SK-N-SH treated with all-trans-retinoic acid at 6 μM for 48 hours (cell line): ENCODE measurements at regions not wholly inside any gene's neighbourhood (a gene's known extent, or its start where the extent isn't known, plus 50 kb on each side); places are given as distances from the start of the nearest gene placed in this dataset.

Source experiments
- CSDC2 ChIP-seq: fragments of 250-450 bp; sonication (Bioruptor Pico); IDR thresholded peaks from 2 replicates; pipeline ENCODE4 v1.5.0; 2020; ENCODE audit warnings: mild to moderate bottlenecking, moderate library complexity
- ISL1 ChIP-seq: fragments of 250-450 bp; sonication (Bioruptor Pico); IDR thresholded peaks from 2 replicates; pipeline ENCODE4 v2.1.2; 2022; ENCODE audit warnings: mild to moderate bottlenecking, moderate library complexity
- RARB ChIP-seq: fragments of 250-450 bp; sonication (Bioruptor Pico); IDR thresholded peaks from 2 replicates; pipeline ENCODE4 v1.8.0; 2021; ENCODE audit warnings: mild to moderate bottlenecking, moderate library complexity

- TF ChIP-seq RARB (CRISPR knock-in tag): no peak
- TF ChIP-seq CSDC2: no peak
- peak; percentile 69 for TF ChIP-seq ISL1 (CRISPR knock-in tag)
Measured at GRCh38 chr5:93311881-93312280, 269.1 kb downstream of the NR2F1-AS1 start.
